ENCODE measurements at regions not wholly inside any gene's neighbourhood (a gene's known extent, or its start where the extent isn't known, plus 50 kb on each side); places are given as distances from the start of the nearest gene placed in this dataset.

- TF ChIP-seq CTCF (IDR thresholded peaks at IDR 0.05) (no peak), POLR2A (IDR thresholded peaks at IDR 0.05) (no peak)
These were observed 162.2 kb downstream of the TFEC start for GRCh38 chr7:115868369-115868768.
